K562 (cell line): ENCODE measurements at regions not wholly inside any gene's neighbourhood (a gene's known extent, or its start where the extent isn't known, plus 50 kb on each side); places are given as distances from the start of the nearest gene placed in this dataset.

Experiments used
- ATAC-seq: fragments of 200-7000 bp; cut with Tn5 transposase; 3 replicates; pipeline ENCODE4 v1.9.1; 2020; ENCODE audit warnings: moderate library complexity
- BruUV-seq: library from RNA; stranded (reverse); fragments of 400-500 nt; replicated peaks from 2 replicates; lab custom pipeline; 2021; lab: Mats Ljungman, UMichigan
- CTCF ChIA-PET: fragments of 300-600 bp; formaldehyde crosslinking; extraction: SDS; loops from one replicate; lab custom pipeline; 2021; ENCODE audit warnings: low intra/inter-chr PET ratio; lab: Yijun Ruan, JAX
- POLR2A ChIA-PET: fragments of 300-600, 350-650 bp; sonication (Branson Sonifier 250); formaldehyde crosslinking; extraction: SDS; loops from one replicate; lab custom pipeline; 2021; ENCODE audit warnings: antibody characterized with exemption, inconsistent platforms; lab: Yijun Ruan, JAX
- DNase-seq, 4 experiments: peaks; one replicate each; pipeline versions ENCODE4 v3.0.0 to v3.0.0-alpha.2; 2011 to 2018; ENCODE audit warnings: low spot score in 3 of 4, mixed read lengths in 3 of 4; ENCODE audit errors: extremely low read depth in 1 of 4
- FAIRE-seq: peaks from 2 replicates; lab custom pipeline; 2011; peaks lifted over from hg19 to GRCh38; lab: Jason Lieb, UNC
- H2AFZ ChIP-seq: 2 replicates; pipeline ENCODE4 v1.6.0; 2011; ENCODE audit warnings: low read depth, low read length, control low read depth, inconsistent platforms
- H3K27ac ChIP-seq: fragments of 200-600 bp; 3 replicates; pipeline ENCODE4 v1.8.0; 2011; ENCODE audit warnings: low read depth, mild to moderate bottlenecking, control low read depth, inconsistent platforms, low read length, moderate library complexity, mixed read lengths; ENCODE audit errors: extremely low read depth
- H3K27me3 ChIP-seq, 2 experiments: fragments of 300-600 bp in 1 of 2; 2 replicates in 1 of 2; 3 replicates in 1 of 2; pipeline versions ENCODE4 v1.6.0 to v1.8.0; 2011; ENCODE audit warnings: inconsistent platforms in 2 of 2, low read length in 2 of 2, mild to moderate bottlenecking in 1 of 2, mixed read lengths in 1 of 2, moderate library complexity in 1 of 2; ENCODE audit not compliant: control insufficient read depth in 2 of 2, insufficient read depth in 2 of 2
- H3K36me3 ChIP-seq: fragments of 300-600 bp; 3 replicates; pipeline ENCODE4 v1.8.0; 2011; ENCODE audit warnings: mild to moderate bottlenecking, low read length, inconsistent platforms; ENCODE audit not compliant: control insufficient read depth, insufficient read depth
- H3K4me1 ChIP-seq, 2 experiments: fragments of 200-600 bp in 1 of 2; replicated peaks in 1 of 2; 2 replicates in 1 of 2; 3 replicates in 1 of 2; pipeline versions ENCODE4 v1.5.1 to v1.8.0; 2011; ENCODE audit warnings: inconsistent platforms in 2 of 2, low read length in 2 of 2, mild to moderate bottlenecking in 1 of 2, mixed read lengths in 1 of 2, moderate library complexity in 1 of 2; ENCODE audit not compliant: control insufficient read depth in 2 of 2, insufficient read depth in 2 of 2
- H3K4me2 ChIP-seq: 2 replicates; pipeline ENCODE4 v1.6.1; 2011; ENCODE audit warnings: low read length, control low read depth, inconsistent platforms, mixed read lengths; ENCODE audit not compliant: insufficient read depth
- H3K4me3 ChIP-seq: fragments of 200-600 bp; sonication (generic), shearing (Covaris generic); 2 replicates; pipeline ENCODE4 v1.5.1; 2016; ENCODE audit warnings: control low read depth, inconsistent platforms
- H3K79me2 ChIP-seq: fragments of 200-600 bp; 3 replicates; pipeline ENCODE4 v1.8.0; 2011; ENCODE audit warnings: low read length, inconsistent platforms; ENCODE audit not compliant: control insufficient read depth, insufficient read depth
- H3K9ac ChIP-seq, 2 experiments: 2 replicates each; pipeline versions ENCODE4 v1.6.0 to v1.6.1; 2011; ENCODE audit warnings: low read depth in 2 of 2, low read length in 2 of 2, control low read depth in 1 of 2, inconsistent platforms in 1 of 2, mild to moderate bottlenecking in 1 of 2, mixed read lengths in 1 of 2; ENCODE audit not compliant: insufficient read depth in 1 of 2
- H3K9me1 ChIP-seq: one replicate; pipeline ENCODE4 v1.6.0; 2011; ENCODE audit warnings: inconsistent platforms, mild to moderate bottlenecking, low read length, moderate library complexity; ENCODE audit not compliant: control insufficient read depth, insufficient read depth
- H3K9me3 ChIP-seq: replicated peaks from 2 replicates; pipeline ENCODE4 v1.5.1; 2011; ENCODE audit warnings: low read depth, low read length, inconsistent platforms; ENCODE audit not compliant: control insufficient read depth, insufficient read depth
- H4K20me1 ChIP-seq: replicated peaks from 2 replicates; pipeline ENCODE4 v1.6.1; 2011; ENCODE audit warnings: low read length, inconsistent platforms, mixed read lengths; ENCODE audit not compliant: control insufficient read depth, insufficient read depth
- ELF4 ChIP-seq: fragments of 450-650 bp; formaldehyde crosslinking; IDR thresholded peaks from 2 replicates; pipeline ENCODE4 v1.4.0; 2022; ENCODE audit warnings: missing genetic modification characterization
- ETS2 ChIP-seq: IDR thresholded peaks from 2 replicates; pipeline ENCODE4 v1.6.1; 2016; ENCODE audit warnings: borderline replicate concordance, missing genetic modification characterization, mild to moderate bottlenecking, moderate library complexity, missing compliant biosample characterization; ENCODE audit not compliant: poor library complexity, severe bottlenecking
- FOXJ3 ChIP-seq: sonication (generic); formaldehyde crosslinking; IDR thresholded peaks from 2 replicates; pipeline ENCODE4 v1.4.0; 2020; ENCODE audit warnings: mild to moderate bottlenecking, missing genetic modification reagents
- POLR2B ChIP-seq: fragments of 450-650 bp; IDR thresholded peaks from 2 replicates; pipeline ENCODE4 v1.6.1; 2018; ENCODE audit warnings: low read depth; ENCODE audit not compliant: partially characterized antibody
- RERE ChIP-seq: sonication (generic); formaldehyde crosslinking; IDR thresholded peaks from 2 replicates; pipeline ENCODE4 v1.8.0; 2023; ENCODE audit warnings: missing genetic modification reagents, mild to moderate bottlenecking, borderline replicate concordance
- SRSF1 ChIP-seq: fragments of 200-400 bp; formaldehyde crosslinking; IDR thresholded peaks from 2 replicates; pipeline ENCODE4 v1.6.1; 2017; ENCODE audit warnings: mild to moderate bottlenecking, low read depth, low read length, moderate library complexity
- ZNF707 ChIP-seq: fragments of 250-450 bp; sonication (Bioruptor Pico); conservative IDR thresholded peaks from 2 replicates; pipeline ENCODE4 v1.8.0; 2022; ENCODE audit warnings: inconsistent platforms, mild to moderate bottlenecking, moderate library complexity
- WGBS: fragments of 100-300 bp; shearing (Covaris generic); methylation state at CpG from one replicate; pipeline ENCODE4 v1.1.6; 2016; ENCODE audit warnings: low coverage, mixed read lengths; ENCODE audit not compliant: insufficient coverage; ENCODE audit errors: missing lambda C conversion rate; 5-methylcytosine and 5-hydroxymethylcytosine counted together
- in situ Hi-C: fragments of 300-500 bp; cut with MboI; formaldehyde crosslinking; loops from 4 replicates; pipeline ENCODE4 v1.15.0; 2018; ENCODE audit warnings: inconsistent platforms, mixed read lengths
- intact Hi-C: fragments of 100-400 bp; cut with micrococcal nuclease; formaldehyde crosslinking; loops from 2 replicates; pipeline ENCODE4 v1.14.2; 2022
- TF ChIP-seq, protein P1 (sequence below): fragments of 250-450 bp; sonication (Bioruptor Pico); IDR thresholded peaks from 2 replicates; pipeline ENCODE4 v1.5.0; 2021; ENCODE audit warnings: mild to moderate bottlenecking, borderline replicate concordance
- TF ChIP-seq, protein P2 (sequence below), 2 experiments: fragments of 450-650 bp in 1 of 2; sonication (generic) in 1 of 2; formaldehyde crosslinking in 1 of 2; IDR thresholded peaks in 1 of 2; conservative IDR thresholded peaks in 1 of 2; 2 replicates each; pipeline versions ENCODE4 v1.6.1 to v1.8.1; 2016 to 2023; ENCODE audit warnings: mild to moderate bottlenecking in 2 of 2, moderate library complexity in 2 of 2, inconsistent platforms in 1 of 2, missing genetic modification reagents in 1 of 2
- TF ChIP-seq, protein P3 (sequence below): sonication (generic); IDR thresholded peaks from 2 replicates; pipeline ENCODE4 v1.6.1; 2016

GRCh38 chr13:29676941-29677452 lies 81.5 kb upstream of the SLC7A1 start (continued):
- TF ChIP-seq, protein P1, sequence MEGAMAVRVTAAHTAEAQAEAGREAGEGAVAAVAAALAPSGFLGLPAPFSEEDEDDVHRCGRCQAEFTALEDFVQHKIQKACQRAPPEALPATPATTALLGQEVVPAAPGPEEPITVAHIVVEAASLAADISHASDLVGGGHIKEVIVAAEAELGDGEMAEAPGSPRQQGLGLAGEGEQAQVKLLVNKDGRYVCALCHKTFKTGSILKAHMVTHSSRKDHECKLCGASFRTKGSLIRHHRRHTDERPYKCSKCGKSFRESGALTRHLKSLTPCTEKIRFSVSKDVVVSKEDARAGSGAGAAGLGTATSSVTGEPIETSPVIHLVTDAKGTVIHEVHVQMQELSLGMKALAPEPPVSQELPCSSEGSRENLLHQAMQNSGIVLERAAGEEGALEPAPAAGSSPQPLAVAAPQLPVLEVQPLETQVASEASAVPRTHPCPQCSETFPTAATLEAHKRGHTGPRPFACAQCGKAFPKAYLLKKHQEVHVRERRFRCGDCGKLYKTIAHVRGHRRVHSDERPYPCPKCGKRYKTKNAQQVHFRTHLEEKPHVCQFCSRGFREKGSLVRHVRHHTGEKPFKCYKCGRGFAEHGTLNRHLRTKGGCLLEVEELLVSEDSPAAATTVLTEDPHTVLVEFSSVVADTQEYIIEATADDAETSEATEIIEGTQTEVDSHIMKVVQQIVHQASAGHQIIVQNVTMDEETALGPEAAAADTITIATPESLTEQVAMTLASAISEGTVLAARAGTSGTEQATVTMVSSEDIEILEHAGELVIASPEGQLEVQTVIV (CRISPR knock-in tag): no peak
- TF ChIP-seq, protein P2, sequence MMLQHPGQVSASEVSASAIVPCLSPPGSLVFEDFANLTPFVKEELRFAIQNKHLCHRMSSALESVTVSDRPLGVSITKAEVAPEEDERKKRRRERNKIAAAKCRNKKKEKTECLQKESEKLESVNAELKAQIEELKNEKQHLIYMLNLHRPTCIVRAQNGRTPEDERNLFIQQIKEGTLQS (IDR thresholded peaks at IDR 0.05): no peak
- TF ChIP-seq, protein P2 (CRISPR knock-in tag; conservative IDR thresholded peaks at IDR 0.05): no peak
- TF ChIP-seq SRSF1 (no peak), POLR2B (no peak), FOXJ3 (no peak)

DNA sequence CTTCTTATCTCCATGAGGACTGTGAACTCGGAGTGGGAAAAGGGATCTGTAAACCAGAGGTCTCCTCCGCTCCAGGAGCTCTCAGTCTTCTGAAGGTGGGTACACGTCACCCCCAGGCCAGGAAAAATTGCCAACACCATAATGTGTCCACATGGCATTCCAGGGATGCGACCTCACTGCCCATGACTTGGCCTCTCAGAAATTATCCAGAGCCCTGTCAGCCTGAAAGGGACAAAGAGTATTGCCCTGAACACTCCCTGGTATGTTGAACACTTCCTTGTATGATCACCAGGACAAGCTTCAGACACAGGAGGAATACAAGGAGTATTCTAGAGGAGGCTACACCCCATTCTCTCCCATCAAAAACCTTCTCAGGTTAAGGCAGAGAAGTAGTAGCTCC lies 81.0 kb upstream of the SLC7A1 start:
- DNase-seq (no peak), FAIRE-seq (no peak), ATAC-seq (no peak)
- no peak overlapping the region for H3K27ac ChIP-seq
- H3K4me1 ChIP-seq: no peaks in the 10 kb centered on the region
- no peaks in the 10 kb centered on the region for H3K36me3 ChIP-seq
- H3K9ac ChIP-seq: no peak overlapping the region
- intact Hi-C loops: no loop called here
- no peaks in the 10 kb centered on the region; the same call in 1 of the 2 replicates for H4K20me1 ChIP-seq
- H3K9me3 ChIP-seq: no peaks in the 10 kb centered on the region
- H3K4me3 ChIP-seq: no peak overlapping the region
- BruUV-seq: no TSS peak
- in situ Hi-C loops: no loop called here
- peaks cover 0 to 11% of the 10 kb centered on the region in 2 experiments; a peak in 2 of 5 replicates for H3K27me3 ChIP-seq
- CTCF ChIA-PET: no interaction called here
- H3K9me1 ChIP-seq: no peaks in the 10 kb centered on the region
- H3K79me2 ChIP-seq: no peaks in the 10 kb centered on the region
- no peak overlapping the region for H2AFZ ChIP-seq
- 0% methylated on average over 3 of the region's 4 CpGs for WGBS
- H3K4me2 ChIP-seq: no peak overlapping the region
- POLR2A ChIA-PET: interaction anchor here (0.6 kb wide), 1 partner anchor 396 kb away, joined by 4 read pairs; no protein-coding TSS in a partner anchor
- TF ChIP-seq ETS2 (tag) (no peak), ZNF707 (CRISPR knock-in tag) (no peak), ELF4 (CRISPR knock-in tag) (no peak), RERE (CRISPR knock-in tag) (no peak)
- TF ChIP-seq, protein P3, sequence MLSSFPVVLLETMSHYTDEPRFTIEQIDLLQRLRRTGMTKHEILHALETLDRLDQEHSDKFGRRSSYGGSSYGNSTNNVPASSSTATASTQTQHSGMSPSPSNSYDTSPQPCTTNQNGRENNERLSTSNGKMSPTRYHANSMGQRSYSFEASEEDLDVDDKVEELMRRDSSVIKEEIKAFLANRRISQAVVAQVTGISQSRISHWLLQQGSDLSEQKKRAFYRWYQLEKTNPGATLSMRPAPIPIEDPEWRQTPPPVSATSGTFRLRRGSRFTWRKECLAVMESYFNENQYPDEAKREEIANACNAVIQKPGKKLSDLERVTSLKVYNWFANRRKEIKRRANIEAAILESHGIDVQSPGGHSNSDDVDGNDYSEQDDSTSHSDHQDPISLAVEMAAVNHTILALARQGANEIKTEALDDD: no peak
